Parathyroid adenoma (tissue), 2 donors: ENCODE measurements at regions not wholly inside any gene's neighbourhood (a gene's known extent, or its start where the extent isn't known, plus 50 kb on each side); places are given as distances from the start of the nearest gene placed in this dataset.

ENCODE experiments used
- H2AFZ ChIP-seq: fragments of 300-600 bp; sonication (generic); one replicate; pipeline ENCODE4 v1.7.0; 2017; ENCODE audit warnings: antibody characterized with exemption, mild to moderate bottlenecking
- H3K27ac ChIP-seq: fragments of 300-600 bp; sonication (generic); one replicate; pipeline ENCODE4 v1.7.0; 2017
- H3K27me3 ChIP-seq: fragments of 300-600 bp; sonication (generic); one replicate; pipeline ENCODE4 v1.7.0; 2017; ENCODE audit warnings: low read length; ENCODE audit not compliant: control insufficient read depth, insufficient read depth
- H3K36me3 ChIP-seq: fragments of 300-600 bp; sonication (generic); one replicate; pipeline ENCODE4 v1.7.0; 2017; ENCODE audit warnings: low read length; ENCODE audit not compliant: control insufficient read depth, insufficient read depth
- H3K4me1 ChIP-seq: fragments of 300-600 bp; sonication (generic); one replicate; pipeline ENCODE4 v1.7.0; 2017; ENCODE audit warnings: control low read depth
- H3K4me2 ChIP-seq: fragments of 300-600 bp; sonication (generic); one replicate; pipeline ENCODE4 v1.7.0; 2017; ENCODE audit warnings: low read length
- H3K4me3 ChIP-seq: fragments of 300-600 bp; sonication (generic); one replicate; pipeline ENCODE4 v1.7.0; 2017; ENCODE audit warnings: low read depth, low read length
- H3K79me2 ChIP-seq: fragments of 300-600 bp; sonication (generic); one replicate; pipeline ENCODE4 v1.7.0; 2017; ENCODE audit warnings: control low read depth
- H3K9ac ChIP-seq: fragments of 300-600 bp; sonication (generic); one replicate; pipeline ENCODE4 v1.7.0; 2017; ENCODE audit warnings: mild to moderate bottlenecking
- H3K9me3 ChIP-seq: fragments of 300-600 bp; sonication (generic); one replicate; pipeline ENCODE4 v1.7.0; 2017; ENCODE audit warnings: low read length; ENCODE audit not compliant: control insufficient read depth
- CTCF ChIP-seq: fragments of 300-600 bp; sonication (generic); IDR thresholded peaks from one replicate; pipeline ENCODE4 v1.7.0; 2017; ENCODE audit warnings: antibody characterized with exemption, mild to moderate bottlenecking
- donor health status: primary hyperparathyroidism.

- TF ChIP-seq CTCF, result no peak
- Histone ChIP-seq H3K27me3 (no peaks in the 10 kb centered on the region), H3K27ac (no peak overlapping the region), H3K9me3 (no peaks in the 10 kb centered on the region), H3K79me2 (no peaks in the 10 kb centered on the region), H3K4me1 (no peaks in the 10 kb centered on the region), H3K9ac (no peak overlapping the region), H3K4me2 (no peak overlapping the region), H2AFZ (no peak overlapping the region), H3K4me3 (no peak overlapping the region), H3K36me3 (no peaks in the 10 kb centered on the region)
Measured at GRCh38 chr12:30810918-30811317, 56.2 kb upstream of the CAPRIN2 start.

GRCh38 chr12:30807695-30808034 is 52.9 kb upstream of the CAPRIN2 start:
- no peak overlapping the region for H3K4me3 ChIP-seq
- TF ChIP-seq CTCF, result no peak
- H3K27me3 ChIP-seq, result no peaks in the 10 kb centered on the region
- H3K4me1 ChIP-seq, result no peaks in the 10 kb centered on the region
- no peak overlapping the region for H3K9ac ChIP-seq
- H2AFZ ChIP-seq, result no peak overlapping the region
- no peak overlapping the region for H3K4me2 ChIP-seq
- no peaks in the 10 kb centered on the region for H3K79me2 ChIP-seq
- no peaks in the 10 kb centered on the region for H3K36me3 ChIP-seq
- H3K27ac ChIP-seq, result no peak overlapping the region
- H3K9me3 ChIP-seq, result no peaks in the 10 kb centered on the region

GRCh38 chr12:30806989-30807694 is 52.4 kb upstream of the CAPRIN2 start:
- Histone ChIP-seq H2AFZ (no peak overlapping the region), H3K4me3 (no peak overlapping the region), H3K36me3 (no peaks in the 10 kb centered on the region), H3K27ac (no peak overlapping the region), H3K79me2 (no peaks in the 10 kb centered on the region), H3K9me3 (no peaks in the 10 kb centered on the region), H3K4me1 (no peaks in the 10 kb centered on the region), H3K9ac (no peak overlapping the region), H3K27me3 (no peaks in the 10 kb centered on the region), H3K4me2 (no peak overlapping the region)
- TF ChIP-seq CTCF, result peak; percentile 82

GRCh38 chr12:30805959-30806358 is 51.2 kb upstream of the CAPRIN2 start:
- TF ChIP-seq CTCF, result no peak
- H2AFZ ChIP-seq, result no peak overlapping the region

More at GRCh38 chr12:30805959-30806358, 51.2 kb upstream of the CAPRIN2 start:
- Histone ChIP-seq H3K4me1 (no peaks in the 10 kb centered on the region), H3K27ac (no peak overlapping the region), H3K4me3 (no peak overlapping the region), H3K27me3 (no peaks in the 10 kb centered on the region), H3K79me2 (no peaks in the 10 kb centered on the region), H3K4me2 (no peak overlapping the region), H3K36me3 (no peaks in the 10 kb centered on the region), H3K9ac (no peak overlapping the region), H3K9me3 (no peaks in the 10 kb centered on the region)
